CD4-positive, CD25-positive, alpha-beta regulatory T cell (primary cell): ENCODE measurements at regions not wholly inside any gene's neighbourhood (a gene's known extent, or its start where the extent isn't known, plus 50 kb on each side); places are given as distances from the start of the nearest gene placed in this dataset.

ENCODE experiments used
- ATAC-seq, 2 donors: fragments of 150-1000 bp; cut with Tn5 transposase; one replicate each; pipeline ENCODE4 v1.10.0; 2021; ENCODE audit warnings: low read depth in 2 of 2, moderate number of reproducible peaks in 2 of 2, moderate library complexity in 1 of 2
- DNase-seq, 3 donors: peaks; one replicate each; pipeline versions ENCODE4 v3.0.0 to v3.0.0-alpha.2; 2012 to 2022; ENCODE audit warnings: mixed read lengths in 1 of 3
- H3K27ac ChIP-seq: one replicate; pipeline ENCODE4 v1.7.0; 2013; ENCODE audit warnings: mild to moderate bottlenecking, low read length; ENCODE audit not compliant: insufficient read depth, poor library complexity, severe bottlenecking
- H3K27me3 ChIP-seq: one replicate; pipeline ENCODE4 v1.7.0; 2013; ENCODE audit warnings: low read length; ENCODE audit not compliant: control insufficient read depth, insufficient read depth
- H3K36me3 ChIP-seq: one replicate; pipeline ENCODE4 v1.7.0; 2013; ENCODE audit warnings: mild to moderate bottlenecking, low read length, moderate library complexity; ENCODE audit not compliant: control insufficient read depth, insufficient read depth
- H3K4me1 ChIP-seq: 2 replicates; pipeline ENCODE4 v1.7.0; 2013; ENCODE audit warnings: mild to moderate bottlenecking, low read length; ENCODE audit not compliant: insufficient read depth, control insufficient read depth, poor library complexity, severe bottlenecking
- H3K4me3 ChIP-seq: one replicate; pipeline ENCODE4 v1.7.0; 2013; ENCODE audit warnings: low read depth, mild to moderate bottlenecking, low read length, moderate library complexity
- H3K9me3 ChIP-seq, 2 experiments: 1 replicate in 1 of 2; 2 replicates in 1 of 2; pipeline ENCODE4 v1.7.0; 2013; ENCODE audit warnings: low read length in 2 of 2, mild to moderate bottlenecking in 1 of 2, moderate library complexity in 1 of 2; ENCODE audit not compliant: control insufficient read depth in 2 of 2
- H3K27ac Mint-ChIP-seq, 3 donors: one replicate each; pipeline ENCODE4 v1.8.0; 2020 to 2022; ENCODE audit warnings: mild to moderate bottlenecking in 3 of 3, mixed read lengths in 3 of 3, moderate library complexity in 2 of 3
- H3K27me3 Mint-ChIP-seq: one replicate; pipeline ENCODE4 v1.8.0; 2022; ENCODE audit warnings: mild to moderate bottlenecking, mixed read lengths
- H3K36me3 Mint-ChIP-seq: one replicate; pipeline ENCODE4 v1.8.0; 2020; ENCODE audit warnings: mixed read lengths
- H3K4me1 Mint-ChIP-seq, 4 donors: one replicate each; pipeline ENCODE4 v1.8.0; 2020 to 2022; ENCODE audit warnings: mixed read lengths in 4 of 4, mild to moderate bottlenecking in 1 of 4
- H3K4me3 Mint-ChIP-seq, 4 donors: one replicate each; pipeline ENCODE4 v1.8.0; 2020 to 2022; ENCODE audit warnings: mild to moderate bottlenecking in 4 of 4, mixed read lengths in 4 of 4, moderate library complexity in 3 of 4
- H3K9me3 Mint-ChIP-seq, 7 donors: one replicate each; pipeline ENCODE4 v1.8.0; 2020 to 2022; ENCODE audit warnings: mixed read lengths in 7 of 7, mild to moderate bottlenecking in 3 of 7, moderate library complexity in 2 of 7

DNA sequence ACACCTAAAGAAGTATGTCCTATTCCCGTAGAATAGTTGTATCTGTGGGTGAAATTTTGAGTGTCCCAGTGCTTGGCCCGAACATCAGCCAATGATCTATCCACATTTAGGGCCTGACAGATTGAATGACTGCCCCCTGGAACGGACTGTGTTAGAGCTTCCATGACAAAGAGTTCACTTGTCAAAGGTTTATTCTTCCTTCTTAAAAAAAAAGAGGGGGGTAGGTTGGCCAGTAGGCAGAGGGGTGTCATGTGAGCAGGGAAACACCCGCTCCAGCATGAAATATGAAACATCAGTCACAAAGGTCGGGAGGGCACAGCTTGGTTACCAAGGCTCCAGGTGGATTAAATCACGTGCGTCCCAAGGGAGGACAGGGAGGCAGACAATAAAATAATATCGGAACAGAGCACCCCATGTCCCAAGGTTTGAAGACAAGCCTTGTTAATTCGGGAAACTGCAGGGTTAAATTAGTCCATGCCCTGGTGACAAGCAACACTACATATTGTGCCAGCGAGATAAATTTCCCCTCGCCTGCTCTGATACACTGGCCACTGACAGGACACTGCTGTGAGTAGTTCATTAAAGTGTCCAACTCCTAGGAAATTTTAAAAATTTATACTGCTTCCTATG lies 401.2 kb downstream of the IRX1 start:
- Mint-ChIP-seq H3K27ac (no peak overlapping the region), H3K27me3 (no peaks in the 10 kb centered on the region), H3K4me3 (no peak overlapping the region), H3K4me1 (no peaks in the 10 kb centered on the region), H3K36me3 (no peaks in the 10 kb centered on the region), H3K9me3 (peaks cover 0 to 21% (median 4%) of the 10 kb centered on the region in 7 donors)
- Histone ChIP-seq H3K27me3 (no peaks in the 10 kb centered on the region), H3K27ac (no peak overlapping the region), H3K9me3 (peaks cover 6 to 8% of the 10 kb centered on the region in 2 experiments), H3K36me3 (no peaks in the 10 kb centered on the region), H3K4me3 (no peak overlapping the region), H3K4me1 (no peaks in the 10 kb centered on the region)
- no peak for ATAC-seq
- no peak for DNase-seq

DNA sequence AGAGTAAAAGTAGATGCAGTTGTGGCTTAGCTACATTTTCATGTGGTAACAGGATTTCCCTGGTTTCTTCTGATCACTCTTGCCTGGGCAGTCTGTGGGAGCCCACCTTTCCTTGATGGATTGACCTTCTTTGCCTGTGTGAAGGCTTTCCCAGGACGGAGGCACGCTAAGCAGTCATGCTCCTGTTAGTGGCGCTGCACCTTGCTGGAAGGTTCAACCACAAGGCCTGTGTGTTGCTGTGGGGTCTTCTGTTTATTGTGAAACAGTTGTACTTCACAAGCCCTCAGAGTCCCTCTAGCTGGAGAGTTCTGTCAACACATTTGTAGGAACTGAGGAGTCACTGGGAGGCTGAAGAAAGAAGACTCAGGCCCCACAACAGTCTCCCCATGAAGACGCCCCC lies 402.0 kb downstream of the IRX1 start:
- Mint-ChIP-seq H3K36me3 (no peaks in the 10 kb centered on the region), H3K27me3 (no peaks in the 10 kb centered on the region), H3K9me3 (peaks cover 0 to 22% (median 4%) of the 10 kb centered on the region in 7 donors), H3K4me3 (no peak overlapping the region), H3K4me1 (no peaks in the 10 kb centered on the region), H3K27ac (no peak overlapping the region)
- no peaks in the 10 kb centered on the region for H3K27me3 ChIP-seq
- ATAC-seq: no peak
- DNase-seq: no peak
- H3K4me3 ChIP-seq: no peak overlapping the region
- H3K27ac ChIP-seq: no peak overlapping the region
- H3K4me1 ChIP-seq: no peaks in the 10 kb centered on the region
- H3K36me3 ChIP-seq: no peaks in the 10 kb centered on the region
- peaks cover 6 to 8% of the 10 kb centered on the region in 2 experiments for H3K9me3 ChIP-seq

DNA sequence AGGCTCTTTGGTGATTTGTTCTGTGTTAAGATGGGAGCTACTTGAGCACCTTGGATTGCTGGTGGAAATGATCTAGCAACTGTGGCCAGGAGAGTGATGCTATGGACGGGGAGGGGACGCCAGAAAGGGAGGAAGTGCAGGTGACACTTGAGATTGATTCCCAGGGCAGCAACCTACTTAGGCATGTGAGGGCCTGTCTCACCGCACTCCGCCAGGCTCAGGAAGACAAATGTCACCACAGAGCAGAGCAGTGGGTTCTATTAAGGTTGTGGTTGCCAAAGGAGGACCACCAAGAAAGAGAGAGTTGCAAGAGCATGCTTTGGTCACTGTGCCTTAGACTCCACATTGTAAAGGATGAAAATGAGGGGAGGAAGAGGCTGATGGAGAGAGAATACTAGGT lies 404.3 kb downstream of the IRX1 start:
- H3K27ac Mint-ChIP-seq: no peak overlapping the region

DNA sequence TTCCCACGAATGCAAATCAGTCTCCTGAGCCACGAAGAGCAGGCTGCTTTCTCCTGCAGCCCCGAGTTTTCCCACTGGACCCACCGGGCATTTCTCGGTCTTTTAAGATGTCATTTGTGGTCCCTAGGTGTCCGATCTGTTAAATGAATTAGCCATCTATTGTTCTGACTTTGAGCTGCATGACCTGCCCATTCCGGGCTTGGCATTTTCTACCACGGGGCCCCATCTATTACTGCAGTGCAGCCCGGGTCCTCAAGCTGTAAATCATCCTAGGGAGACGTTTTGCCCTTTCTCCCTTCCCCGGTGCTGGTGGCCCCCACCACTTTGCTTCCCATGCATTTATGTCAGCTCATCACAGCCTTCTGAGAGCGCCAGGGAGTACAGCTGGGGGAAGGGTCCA lies 405.4 kb downstream of the IRX1 start:
- H3K9me3 ChIP-seq: peaks cover 0 to 5% of the 10 kb centered on the region in 2 experiments
- H3K27ac ChIP-seq: no peak overlapping the region
- no peaks in the 10 kb centered on the region for H3K36me3 ChIP-seq
- H3K9me3 Mint-ChIP-seq: peaks cover 0 to 25% (median 9%) of the 10 kb centered on the region in 7 donors
- ATAC-seq (no peak), DNase-seq (no peak)
- H3K27me3 Mint-ChIP-seq: no peaks in the 10 kb centered on the region
- no peak overlapping the region for H3K4me3 ChIP-seq
- H3K4me1 ChIP-seq: no peaks in the 10 kb centered on the region
- no peak overlapping the region for H3K27ac Mint-ChIP-seq
- H3K27me3 ChIP-seq: no peaks in the 10 kb centered on the region
- H3K36me3 Mint-ChIP-seq: no peaks in the 10 kb centered on the region
- H3K4me1 Mint-ChIP-seq: no peaks in the 10 kb centered on the region
- H3K4me3 Mint-ChIP-seq: no peak overlapping the region

More for the DNA sequence above, 404.3 kb downstream of the IRX1 start:
- Histone ChIP-seq H3K4me1 (no peaks in the 10 kb centered on the region), H3K27me3 (no peaks in the 10 kb centered on the region), H3K27ac (no peak overlapping the region), H3K9me3 (peaks cover 0 to 5% of the 10 kb centered on the region in 2 experiments), H3K4me3 (no peak overlapping the region), H3K36me3 (no peaks in the 10 kb centered on the region)
- no peaks in the 10 kb centered on the region for H3K36me3 Mint-ChIP-seq
- no peaks in the 10 kb centered on the region for H3K4me1 Mint-ChIP-seq
- ATAC-seq (no peak), DNase-seq (no peak)
- H3K9me3 Mint-ChIP-seq: peaks cover 0 to 22% (median 8%) of the 10 kb centered on the region in 7 donors
- H3K27me3 Mint-ChIP-seq: no peaks in the 10 kb centered on the region
- H3K4me3 Mint-ChIP-seq: no peak overlapping the region

DNA sequence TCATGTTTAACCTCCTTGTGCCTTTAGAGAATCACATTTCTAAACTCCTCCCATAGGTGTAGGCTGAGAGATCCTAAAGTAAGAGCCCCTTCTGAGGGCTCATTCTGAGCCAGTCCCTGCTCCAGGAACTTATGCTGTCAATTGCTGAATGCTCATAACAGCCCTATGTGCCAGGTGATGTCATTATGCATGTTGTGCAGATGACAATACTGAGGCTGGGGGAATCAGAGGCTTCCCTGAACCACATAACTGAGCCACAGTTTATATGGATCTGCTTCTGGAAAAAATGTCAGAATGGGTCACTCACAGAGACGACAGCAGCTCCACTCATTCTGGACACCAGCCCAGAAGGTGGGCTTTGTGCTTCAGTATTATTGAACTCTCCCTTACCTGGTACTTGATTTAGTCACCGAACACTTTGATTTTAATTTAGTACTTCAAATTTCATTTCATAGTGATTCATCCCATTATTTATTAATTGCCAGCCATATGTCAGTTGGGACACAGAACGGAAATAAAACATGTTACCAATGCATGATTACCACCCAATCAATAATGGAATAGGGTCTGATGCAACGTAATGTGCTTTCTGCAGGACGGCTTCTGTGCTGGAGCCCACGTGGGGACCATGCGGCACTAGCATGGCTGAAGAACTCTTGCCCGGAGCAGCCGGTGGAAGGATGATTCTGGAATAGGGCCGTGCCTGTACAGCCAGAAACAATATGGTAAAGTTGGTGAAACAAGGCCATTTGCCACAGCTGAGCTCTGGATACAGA lies 406.3 kb downstream of the IRX1 start:
- no peak overlapping the region for H3K27ac ChIP-seq
- Mint-ChIP-seq H3K9me3 (peaks cover 0 to 29% (median 11%) of the 10 kb centered on the region in 7 donors), H3K4me3 (no peak overlapping the region), H3K36me3 (no peaks in the 10 kb centered on the region), H3K4me1 (no peaks in the 10 kb centered on the region), H3K27ac (no peak overlapping the region), H3K27me3 (no peaks in the 10 kb centered on the region)
- H3K27me3 ChIP-seq: no peaks in the 10 kb centered on the region
- no peak overlapping the region for H3K4me3 ChIP-seq
- no peaks in the 10 kb centered on the region for H3K36me3 ChIP-seq
- DNase-seq (no peak), ATAC-seq (no peak)
- H3K9me3 ChIP-seq: peaks cover 0 to 4% of the 10 kb centered on the region in 2 experiments
- H3K4me1 ChIP-seq: no peaks in the 10 kb centered on the region

DNA sequence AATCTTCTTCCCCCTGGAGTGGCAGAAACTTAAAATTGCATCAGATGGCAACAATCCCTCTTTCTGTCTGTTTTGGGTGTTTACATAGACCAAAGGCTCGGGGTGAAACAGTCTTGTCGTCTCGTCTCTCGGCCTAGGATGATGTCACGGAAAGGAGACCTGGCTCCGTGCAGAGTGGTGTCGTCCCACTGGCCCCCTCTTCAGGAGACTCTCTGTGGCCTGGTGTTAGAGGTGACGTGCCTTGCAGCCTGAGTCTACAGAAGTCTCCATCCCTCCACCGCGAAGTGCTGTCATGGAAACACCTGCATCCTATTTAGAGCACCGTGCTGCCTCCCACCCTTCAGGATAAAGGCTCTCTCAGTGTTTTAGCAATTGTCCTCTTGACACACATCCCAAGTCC lies 409.7 kb downstream of the IRX1 start:
- Histone ChIP-seq H3K9me3 (peaks cover 2 to 6% of the 10 kb centered on the region in 2 experiments), H3K27ac (no peak overlapping the region)

DNA sequence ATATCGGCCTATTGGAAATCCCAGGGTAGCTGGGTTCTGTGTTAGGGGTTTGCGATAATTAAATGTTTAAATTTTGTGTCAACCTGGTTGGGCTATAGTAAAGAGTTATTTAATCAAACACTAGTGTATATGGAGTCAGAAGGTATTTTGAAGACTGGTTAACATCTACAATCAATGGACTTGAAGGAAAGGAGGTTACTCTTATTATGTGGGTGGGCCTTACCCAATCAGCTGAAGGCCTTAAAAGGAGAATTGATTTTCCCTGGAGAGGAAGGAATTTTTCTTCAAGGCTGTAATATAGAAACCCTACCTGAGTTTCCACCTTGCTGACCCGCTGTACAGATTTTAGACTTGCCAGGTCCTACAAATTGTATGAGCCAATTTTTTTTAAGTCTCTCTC lies 411.4 kb downstream of the IRX1 start:
- DNase-seq: no peak
- Histone ChIP-seq H3K36me3 (no peaks in the 10 kb centered on the region), H3K9me3 (peaks cover 2 to 6% of the 10 kb centered on the region in 2 experiments), H3K4me3 (no peak overlapping the region), H3K27me3 (no peaks in the 10 kb centered on the region), H3K27ac (no peak overlapping the region), H3K4me1 (no peaks in the 10 kb centered on the region)
- H3K4me3 Mint-ChIP-seq: no peak overlapping the region
- no peaks in the 10 kb centered on the region for H3K36me3 Mint-ChIP-seq
- H3K27me3 Mint-ChIP-seq: no peaks in the 10 kb centered on the region
- no peak for ATAC-seq
- H3K9me3 Mint-ChIP-seq: peaks cover 2 to 27% (median 15%) of the 10 kb centered on the region in 7 donors
- no peak overlapping the region for H3K27ac Mint-ChIP-seq
- no peaks in the 10 kb centered on the region for H3K4me1 Mint-ChIP-seq

More for the DNA sequence above, 409.7 kb downstream of the IRX1 start:
- Histone ChIP-seq H3K27me3 (no peaks in the 10 kb centered on the region), H3K4me3 (no peak overlapping the region), H3K4me1 (no peaks in the 10 kb centered on the region), H3K36me3 (no peaks in the 10 kb centered on the region)
- H3K36me3 Mint-ChIP-seq: no peaks in the 10 kb centered on the region
- ATAC-seq (no peak), DNase-seq (no peak)
- no peak overlapping the region for H3K27ac Mint-ChIP-seq
- H3K27me3 Mint-ChIP-seq: no peaks in the 10 kb centered on the region
- H3K9me3 Mint-ChIP-seq: peaks cover 2 to 29% (median 15%) of the 10 kb centered on the region in 7 donors
- no peak overlapping the region for H3K4me3 Mint-ChIP-seq
- no peaks in the 10 kb centered on the region for H3K4me1 Mint-ChIP-seq
